Keratinocyte (primary cell): ENCODE measurements at regions not wholly inside any gene's neighbourhood (a gene's known extent, or its start where the extent isn't known, plus 50 kb on each side); places are given as distances from the start of the nearest gene placed in this dataset.

ENCODE experiments used
- DNase-seq: peaks from one replicate; pipeline ENCODE4 v3.0.0-alpha.2; 2011; ENCODE audit warnings: low read depth, missing footprints, low spot score
- FAIRE-seq: peaks from 2 replicates; lab custom pipeline; 2011; peaks lifted over from hg19 to GRCh38; lab: Jason Lieb, UNC
- H2AFZ ChIP-seq: 2 replicates; pipeline ENCODE4 v1.6.0; 2012; ENCODE audit warnings: low read length, control low read depth, inconsistent platforms; ENCODE audit not compliant: control insufficient read depth
- H3K27ac ChIP-seq: 2 replicates; pipeline ENCODE4 v1.5.1; 2011; ENCODE audit warnings: low read length; ENCODE audit not compliant: control insufficient read depth, insufficient read depth
- H3K27me3 ChIP-seq: 3 replicates; pipeline ENCODE4 v1.6.0; 2011; ENCODE audit warnings: low read length; ENCODE audit not compliant: control insufficient read depth, insufficient read depth; ENCODE audit errors: extremely low read depth
- H3K36me3 ChIP-seq, 2 experiments: 2 replicates in 1 of 2; 3 replicates in 1 of 2; pipeline ENCODE4 v1.5.1; 2011; ENCODE audit warnings: low read length in 2 of 2, mild to moderate bottlenecking in 1 of 2; ENCODE audit not compliant: control insufficient read depth in 2 of 2, insufficient read depth in 2 of 2; ENCODE audit errors: extremely low read depth in 1 of 2
- H3K4me1 ChIP-seq: 3 replicates; pipeline ENCODE4 v1.5.1; 2011; ENCODE audit warnings: low read length; ENCODE audit not compliant: control insufficient read depth, insufficient read depth; ENCODE audit errors: extremely low read depth
- H3K4me2 ChIP-seq: 3 replicates; pipeline ENCODE4 v1.6.0; 2011; ENCODE audit warnings: low read depth, low read length; ENCODE audit not compliant: control insufficient read depth, insufficient read depth; ENCODE audit errors: extremely low read depth
- H3K4me3 ChIP-seq, 3 experiments: fragments of 200-600 bp in 1 of 3; sonication (generic) in 1 of 3; 2 replicates in 2 of 3; 3 replicates in 1 of 3; pipeline ENCODE4 v1.5.1; 2011 to 2016; ENCODE audit warnings: low read length in 3 of 3, mild to moderate bottlenecking in 3 of 3, control low read depth in 2 of 3, inconsistent platforms in 1 of 3, low read depth in 1 of 3, mixed read lengths in 1 of 3, mixed run types in 1 of 3, moderate library complexity in 1 of 3; ENCODE audit not compliant: control insufficient read depth in 2 of 3, insufficient read depth in 2 of 3; ENCODE audit errors: extremely low read depth in 1 of 3
- H3K79me2 ChIP-seq: 2 replicates; pipeline ENCODE4 v1.6.0; 2012; ENCODE audit warnings: low read length; ENCODE audit not compliant: control insufficient read depth, insufficient read depth
- H3K9ac ChIP-seq: 3 replicates; pipeline ENCODE4 v1.6.0; 2011; ENCODE audit warnings: low read length; ENCODE audit not compliant: control insufficient read depth, insufficient read depth; ENCODE audit errors: extremely low read depth
- H3K9me1 ChIP-seq: 3 replicates; pipeline ENCODE4 v1.6.0; 2011; ENCODE audit warnings: low read length; ENCODE audit not compliant: control insufficient read depth, insufficient read depth; ENCODE audit errors: extremely low read depth
- H3K9me3 ChIP-seq: 2 replicates; pipeline ENCODE4 v1.5.1; 2012; ENCODE audit warnings: low read depth, low read length; ENCODE audit not compliant: control insufficient read depth
- H4K20me1 ChIP-seq: 3 replicates; pipeline ENCODE4 v1.6.0; 2011; ENCODE audit warnings: low read length; ENCODE audit not compliant: control insufficient read depth, insufficient read depth; ENCODE audit errors: extremely low read depth
- EZH2 ChIP-seq: IDR thresholded peaks from one replicate; pipeline ENCODE4 v1.6.1; 2012; ENCODE audit warnings: inconsistent platforms, mild to moderate bottlenecking, low read length, moderate library complexity
- dilution Hi-C: fragments of 300-500 bp; cut with MboI; formaldehyde crosslinking; loops from one replicate; pipeline ENCODE4 v1.7.0; 2020; ENCODE audit warnings: low sequenced_read_pairs; ENCODE audit not compliant: extremely low pct_ligation_motif_present
- TF ChIP-seq, protein P1 (sequence below), 3 experiments: IDR thresholded peaks in 1 of 3; conservative IDR thresholded peaks in 1 of 3; optimal IDR thresholded peaks in 1 of 3; 2 replicates in 2 of 3; 3 replicates in 1 of 3; pipeline versions ENCODE3 to v1.5.1; 2011; ENCODE audit warnings: low read length in 3 of 3, mild to moderate bottlenecking in 3 of 3, moderate library complexity in 2 of 3, control low read depth in 1 of 3, inconsistent platforms in 1 of 3; ENCODE audit not compliant: insufficient read depth in 2 of 3; ENCODE audit errors: extremely low read depth in 1 of 3

DNA sequence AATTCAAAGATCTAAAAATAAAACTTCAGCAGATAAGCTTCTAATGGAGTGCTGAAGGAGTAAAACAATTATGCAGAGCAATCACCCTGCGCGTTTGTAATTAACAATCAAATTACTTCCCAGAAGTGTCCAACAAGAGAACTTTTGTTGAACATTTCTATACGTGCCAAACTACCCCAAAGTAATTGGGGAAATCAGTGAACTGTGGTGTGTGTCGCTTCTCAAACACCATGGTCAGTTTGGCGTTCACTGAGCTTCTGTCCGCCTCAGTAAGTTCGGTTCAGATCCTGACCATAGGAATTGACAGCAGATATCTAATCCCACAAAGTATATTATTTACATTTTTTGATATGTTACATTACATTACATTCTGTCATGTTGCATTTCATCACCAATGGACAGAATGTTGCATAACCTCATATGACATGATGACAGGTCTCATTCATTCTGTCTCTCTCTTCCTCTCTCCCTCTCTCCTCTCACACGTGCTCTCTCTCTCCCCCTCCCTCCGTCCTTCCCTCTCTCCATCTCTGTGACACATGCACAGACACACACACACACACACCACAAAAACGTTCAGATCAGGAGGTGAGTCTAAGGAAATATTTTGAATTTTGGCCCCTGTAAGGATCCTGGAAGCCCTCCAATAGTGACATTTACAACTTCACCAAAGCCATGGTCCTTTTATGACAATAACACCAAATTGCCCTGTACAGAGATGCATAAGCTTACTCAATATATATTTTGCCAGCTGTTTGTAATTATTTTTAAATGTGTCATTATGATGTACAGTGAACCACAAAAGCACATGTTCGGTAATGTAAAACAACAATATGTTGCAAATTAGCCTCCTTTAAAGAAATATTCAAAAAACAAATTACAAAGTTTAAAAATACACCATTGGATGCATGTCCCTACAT lies 269.2 kb downstream of the FIGN start:
- no peaks in the 10 kb centered on the region for H3K4me1 ChIP-seq
- no peaks in the 10 kb centered on the region for H3K36me3 ChIP-seq
- H3K79me2 ChIP-seq = no peaks in the 10 kb centered on the region
- no peak for TF ChIP-seq EZH2
- TF ChIP-seq, protein P1, sequence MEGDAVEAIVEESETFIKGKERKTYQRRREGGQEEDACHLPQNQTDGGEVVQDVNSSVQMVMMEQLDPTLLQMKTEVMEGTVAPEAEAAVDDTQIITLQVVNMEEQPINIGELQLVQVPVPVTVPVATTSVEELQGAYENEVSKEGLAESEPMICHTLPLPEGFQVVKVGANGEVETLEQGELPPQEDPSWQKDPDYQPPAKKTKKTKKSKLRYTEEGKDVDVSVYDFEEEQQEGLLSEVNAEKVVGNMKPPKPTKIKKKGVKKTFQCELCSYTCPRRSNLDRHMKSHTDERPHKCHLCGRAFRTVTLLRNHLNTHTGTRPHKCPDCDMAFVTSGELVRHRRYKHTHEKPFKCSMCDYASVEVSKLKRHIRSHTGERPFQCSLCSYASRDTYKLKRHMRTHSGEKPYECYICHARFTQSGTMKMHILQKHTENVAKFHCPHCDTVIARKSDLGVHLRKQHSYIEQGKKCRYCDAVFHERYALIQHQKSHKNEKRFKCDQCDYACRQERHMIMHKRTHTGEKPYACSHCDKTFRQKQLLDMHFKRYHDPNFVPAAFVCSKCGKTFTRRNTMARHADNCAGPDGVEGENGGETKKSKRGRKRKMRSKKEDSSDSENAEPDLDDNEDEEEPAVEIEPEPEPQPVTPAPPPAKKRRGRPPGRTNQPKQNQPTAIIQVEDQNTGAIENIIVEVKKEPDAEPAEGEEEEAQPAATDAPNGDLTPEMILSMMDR (optimal IDR thresholded peaks at IDR 0.05 in 1 of 3, IDR thresholded peaks at IDR 0.05 in 1 of 3, conservative IDR thresholded peaks at IDR 0.05 in 1 of 3; ENCODE audit: extremely low read depth in 1 of 3, insufficient read depth in 2 of 3, low read length in 3 of 3) = no peak
- no peaks in the 10 kb centered on the region for H3K27me3 ChIP-seq
- no peaks in the 10 kb centered on the region for H3K9me1 ChIP-seq
- no peak overlapping the region for H2AFZ ChIP-seq
- FAIRE-seq (no peak), DNase-seq (no peak)
- dilution Hi-C loops = no loop called here
- H4K20me1 ChIP-seq = no peaks in the 10 kb centered on the region
- H3K9ac ChIP-seq = no peak overlapping the region
- H3K4me2 ChIP-seq = no peak overlapping the region
- H3K27ac ChIP-seq = no peak overlapping the region
- no peak overlapping the region for H3K4me3 ChIP-seq
- no peaks in the 10 kb centered on the region for H3K9me3 ChIP-seq

- TF ChIP-seq EZH2 = no peak
- TF ChIP-seq, protein P1 (optimal IDR thresholded peaks at IDR 0.05 in 1 of 3, IDR thresholded peaks at IDR 0.05 in 1 of 3, conservative IDR thresholded peaks at IDR 0.05 in 1 of 3; ENCODE audit: extremely low read depth in 1 of 3, insufficient read depth in 2 of 3, low read length in 3 of 3) = no peak
- DNase-seq = no peak
- Histone ChIP-seq H3K9ac (no peak overlapping the region), H3K4me2 (no peak overlapping the region), H3K36me3 (no peaks in the 10 kb centered on the region), H3K27me3 (no peaks in the 10 kb centered on the region), H3K9me3 (no peaks in the 10 kb centered on the region), H3K27ac (no peak overlapping the region), H2AFZ (no peak overlapping the region), H3K79me2 (no peaks in the 10 kb centered on the region), H3K9me1 (no peaks in the 10 kb centered on the region), H4K20me1 (no peaks in the 10 kb centered on the region), H3K4me1 (no peaks in the 10 kb centered on the region), H3K4me3 (no peak overlapping the region)
- dilution Hi-C loops = no loop called here
- FAIRE-seq = no peak
Observed at GRCh38 chr2:163465440-163465839, 270.4 kb downstream of the FIGN start.
